ENCODE measurements at regions not wholly inside any gene's neighbourhood (a gene's known extent, or its start where the extent isn't known, plus 50 kb on each side); places are given as distances from the start of the nearest gene placed in this dataset.
"Not testable (repeated sequence)": the region's sequence is repeated elsewhere in the genome, so short reads cannot be mapped to it uniquely, and the experiment has no call there.

- DNase-seq = no peak
Observed at GRCh38 chr13:107999751-108000150, 215.6 kb downstream of the LIG4 start.

- DNase-seq = no peak
Observed at GRCh38 chr13:107994137-107994536, 221.2 kb downstream of the LIG4 start.

- no peak for DNase-seq
Observed at GRCh38 chr13:107993239-107993949, 221.9 kb downstream of the LIG4 start.

- no peak for DNase-seq
Observed at GRCh38 chr13:107992542-107992941, 222.8 kb downstream of the LIG4 start.

- DNase-seq = no peak
Observed at GRCh38 chr13:107977071-107977574, 238.2 kb downstream of the LIG4 start.

- no peak for DNase-seq
Observed at GRCh38 chr13:107976628-107977027, 238.7 kb downstream of the LIG4 start.

GRCh38 chr13:107974409-107974808 is 240.9 kb downstream of the LIG4 start:
- DNase-seq = no peak

- no peak for DNase-seq
Observed at GRCh38 chr13:107969546-107969945, 245.8 kb downstream of the LIG4 start.

GRCh38 chr13:107968470-107968869 is 246.9 kb downstream of the LIG4 start:
- DNase-seq = no peak

- no peak for DNase-seq
Observed at GRCh38 chr13:107964395-107964794, 250.9 kb downstream of the LIG4 start.

GRCh38 chr13:107961849-107962608 is 253.3 kb downstream of the LIG4 start:
- DNase-seq = no peak

GRCh38 chr13:107960301-107960700 is 255.0 kb downstream of the LIG4 start:
- no peak for DNase-seq

GRCh38 chr13:107956889-107957288 is 258.4 kb downstream of the LIG4 start:
- no peak for DNase-seq

GRCh38 chr13:107942030-107942617 is 273.2 kb downstream of the LIG4 start:
- no peak for DNase-seq

GRCh38 chr13:107941345-107942029 is 273.8 kb downstream of the LIG4 start:
- DNase-seq = no peak

- DNase-seq = no peak
Observed at GRCh38 chr13:107937848-107938247, 277.5 kb downstream of the LIG4 start.

- DNase-seq = no peak
Observed at GRCh38 chr13:107931056-107931455, 284.3 kb downstream of the LIG4 start.

GRCh38 chr13:107928762-107929161 is 286.6 kb downstream of the LIG4 start:
- DNase-seq = no peak

GRCh38 chr13:107927557-107927956 is 287.8 kb downstream of the LIG4 start:
- DNase-seq = no peak

GRCh38 chr13:107926515-107926914 is 288.8 kb downstream of the LIG4 start:
- not testable (repeated sequence) for DNase-seq

- DNase-seq = not testable (repeated sequence)
Observed at GRCh38 chr13:107916902-107917301, 298.4 kb downstream of the LIG4 start.

GRCh38 chr13:107912745-107913144 is 302.6 kb downstream of the LIG4 start:
- DNase-seq = no peak

Data from stimulated activated CD4-positive, alpha-beta T cell treated with anti-CD3 and anti-CD28 coated beads, Interleukin-2, amount 100 ng/mL, for 48 hours (primary cell).